HCT116 (cell line): ENCODE measurements at regions not wholly inside any gene's neighbourhood (a gene's known extent, or its start where the extent isn't known, plus 50 kb on each side); places are given as distances from the start of the nearest gene placed in this dataset.

Source experiments
- ATAC-seq: fragments of 200-7000 bp; cut with Tn5 transposase; 2 replicates; pipeline ENCODE4 v1.9.1; 2020; ENCODE audit warnings: mild to moderate bottlenecking, moderate library complexity
- BruUV-seq: library from RNA; stranded (reverse); fragments of 400-500 nt; replicated peaks from 2 replicates; lab custom pipeline; 2021; lab: Mats Ljungman, UMichigan
- CTCF ChIA-PET: fragments of 300-600 bp; sonication (Branson Sonifier 250); formaldehyde crosslinking; loops from one replicate; lab custom pipeline; 2021; ENCODE audit warnings: antibody characterized with exemption; lab: Charles Lee
- POLR2A ChIA-PET: fragments of 300-600, 350-600 bp; sonication (Branson Sonifier 250); formaldehyde crosslinking; loops from one replicate; lab custom pipeline; 2021; ENCODE audit warnings: antibody characterized with exemption; lab: Charles Lee
- RAD21 ChIA-PET, 2 experiments: fragments of 300-600 bp; sonication (Branson Sonifier 250); formaldehyde crosslinking; loops; one replicate each; lab custom pipeline; 2023; ENCODE audit warnings: low total read pairs in 2 of 2; ENCODE audit not compliant: uncharacterized antibody in 2 of 2, unreplicated experiment in 2 of 2, low non-redundant PET in 1 of 2; lab: Charles Lee
- DNase-seq: peaks from one replicate; pipeline ENCODE4 v3.0.0-alpha.2; 2010; ENCODE audit warnings: low read depth, low spot score
- H2AFZ ChIP-seq: fragments of 200-600 bp; shearing (Covaris generic), sonication (generic); 2 replicates; pipeline ENCODE4 v1.6.1; 2017; ENCODE audit warnings: low read depth, mixed run types, mixed read lengths, antibody characterized with exemption, low read length; ENCODE audit not compliant: poor library complexity, severe bottlenecking
- H3K27ac ChIP-seq: 2 replicates; pipeline ENCODE4 v1.5.1; 2012; ENCODE audit warnings: low read depth, low read length
- H3K27me3 ChIP-seq: fragments of 200-600 bp; sonication (generic); 2 replicates; pipeline ENCODE4 v1.6.1; 2016; ENCODE audit warnings: mixed run types, low read length, mixed read lengths; ENCODE audit not compliant: insufficient read depth
- H3K36me3 ChIP-seq, 2 experiments: fragments of 200-500 bp in 1 of 2; fragments of 200-600 bp in 1 of 2; sonication (Bioruptor generic) in 1 of 2; sonication (generic) in 1 of 2; 2 replicates each; pipeline versions ENCODE4 v1.5.1 to v1.6.1; 2014 to 2016; ENCODE audit warnings: low read length in 2 of 2, inconsistent platforms in 1 of 2, mixed read lengths in 1 of 2, mixed run types in 1 of 2; ENCODE audit not compliant: insufficient read depth in 2 of 2, control insufficient read depth in 1 of 2
- H3K4me1 ChIP-seq, 2 experiments: fragments of 200-600 bp in 1 of 2; sonication (generic) in 1 of 2; 2 replicates each; pipeline versions ENCODE4 v1.5.1 to v1.6.1; 2012 to 2017; ENCODE audit warnings: low read length in 2 of 2, inconsistent platforms in 1 of 2, mild to moderate bottlenecking in 1 of 2, mixed read lengths in 1 of 2, mixed run types in 1 of 2, moderate library complexity in 1 of 2; ENCODE audit not compliant: insufficient read depth in 2 of 2, control insufficient read depth in 1 of 2
- H3K4me2 ChIP-seq: fragments of 200-600 bp; sonication (generic); 2 replicates; pipeline ENCODE4 v1.6.1; 2017; ENCODE audit warnings: mixed run types, low read length, mixed read lengths
- H3K4me3 ChIP-seq, 2 experiments: fragments of 200-600 bp in 1 of 2; sonication (generic) in 1 of 2; replicated peaks in 1 of 2; 2 replicates each; pipeline ENCODE4 v1.5.1; 2011 to 2016; ENCODE audit warnings: low read length in 2 of 2, control low read depth in 1 of 2, low read depth in 1 of 2, mild to moderate bottlenecking in 1 of 2, mixed read lengths in 1 of 2, mixed run types in 1 of 2
- H3K79me2 ChIP-seq: fragments of 200-600 bp; sonication (generic); 2 replicates; pipeline ENCODE4 v1.6.1; 2017; ENCODE audit warnings: mild to moderate bottlenecking, mixed run types, low read length, moderate library complexity, mixed read lengths; ENCODE audit not compliant: insufficient read depth
- H3K9ac ChIP-seq: fragments of 200-600 bp; sonication (generic); 2 replicates; pipeline ENCODE4 v1.6.1; 2016; ENCODE audit warnings: low read length, mixed read lengths
- H3K9me2 ChIP-seq: fragments of 200-600 bp; sonication (generic), shearing (Covaris generic); 2 replicates; pipeline ENCODE4 v1.6.1; 2017; ENCODE audit warnings: mixed run types, mild to moderate bottlenecking, moderate library complexity; ENCODE audit not compliant: insufficient read depth
- H3K9me3 ChIP-seq, 2 experiments: fragments of 200-500 bp in 1 of 2; fragments of 200-600 bp in 1 of 2; sonication (Bioruptor generic) in 1 of 2; sonication (generic) in 1 of 2; 2 replicates each; pipeline ENCODE4 v1.6.1; 2014 to 2017; ENCODE audit warnings: low read length in 2 of 2, mixed read lengths in 2 of 2, inconsistent platforms in 1 of 2, low read depth in 1 of 2, mild to moderate bottlenecking in 1 of 2, mixed run types in 1 of 2, moderate library complexity in 1 of 2; ENCODE audit not compliant: control insufficient read depth in 1 of 2, insufficient read depth in 1 of 2
- H4K20me1 ChIP-seq: fragments of 200-600 bp; sonication (generic), shearing (Covaris generic); 2 replicates; pipeline ENCODE4 v1.6.1; 2017; ENCODE audit warnings: mixed run types, mild to moderate bottlenecking, moderate library complexity; ENCODE audit not compliant: insufficient read depth
- CBX3 ChIP-seq: IDR thresholded peaks from 2 replicates; pipeline ENCODE4 v1.6.1; 2012; ENCODE audit warnings: low read depth
- EGR1 ChIP-seq: IDR thresholded peaks from 2 replicates; pipeline ENCODE4 v1.6.1; 2012; ENCODE audit warnings: low read depth
- ELF1 ChIP-seq: IDR thresholded peaks from 2 replicates; pipeline ENCODE4 v1.6.1; 2012; ENCODE audit warnings: low read depth, borderline replicate concordance
- EZH2 ChIP-seq: fragments of 200-600 bp; sonication (generic); IDR thresholded peaks from 2 replicates; pipeline ENCODE4 v1.6.1; 2017; ENCODE audit warnings: antibody characterized with exemption, mixed run types
- EZH2phosphoT487 ChIP-seq: fragments of 200-600 bp; IDR thresholded peaks from 2 replicates; pipeline ENCODE4 v1.6.1; 2018; ENCODE audit warnings: antibody characterized with exemption, borderline replicate concordance
- FOSL1 ChIP-seq: IDR thresholded peaks from 2 replicates; pipeline ENCODE4 v1.6.1; 2012; ENCODE audit warnings: low read depth
- JUND ChIP-seq: IDR thresholded peaks from 2 replicates; pipeline ENCODE4 v1.6.1; 2012
- POLR2A ChIP-seq: IDR thresholded peaks from 2 replicates; pipeline ENCODE4 v1.7.0; 2011; ENCODE audit warnings: borderline replicate concordance; ENCODE audit not compliant: insufficient read depth, insufficient read length; ENCODE audit errors: extremely low read depth
- RAD21 ChIP-seq: IDR thresholded peaks from 2 replicates; pipeline ENCODE4 v1.6.1; 2012; ENCODE audit warnings: low read depth, mild to moderate bottlenecking
- SIN3A ChIP-seq: IDR thresholded peaks from 2 replicates; pipeline ENCODE4 v1.6.1; 2012; ENCODE audit warnings: low read depth
- TCF7L2 ChIP-seq: IDR thresholded peaks from 2 replicates; pipeline ENCODE4 v1.7.0; 2011; ENCODE audit warnings: borderline replicate concordance, inconsistent platforms; ENCODE audit not compliant: insufficient read depth, insufficient read length; ENCODE audit errors: extremely low read depth
- YY1 ChIP-seq: IDR thresholded peaks from 2 replicates; pipeline ENCODE4 v1.6.1; 2011; ENCODE audit warnings: low read length, low read depth, moderate library complexity, mild to moderate bottlenecking; ENCODE audit not compliant: insufficient replicate concordance; ENCODE audit errors: extremely low read depth
- ZFX ChIP-seq: fragments of 450-650 bp; IDR thresholded peaks from 2 replicates; pipeline ENCODE4 v1.6.1; 2017
- ZNF274 ChIP-seq: fragments of 200-500 bp; sonication (Bioruptor generic); IDR thresholded peaks from 2 replicates; pipeline ENCODE4 v1.6.1; 2014; ENCODE audit warnings: mild to moderate bottlenecking, low read depth, low read length, inconsistent platforms
- intact Hi-C: fragments of 100-400 bp; cut with micrococcal nuclease; formaldehyde crosslinking; loops from 2 replicates; pipeline ENCODE4 v1.10.0; 2022
- TF ChIP-seq, protein P1 (sequence below): IDR thresholded peaks from 2 replicates; pipeline ENCODE4 v1.6.1; 2012

DNA sequence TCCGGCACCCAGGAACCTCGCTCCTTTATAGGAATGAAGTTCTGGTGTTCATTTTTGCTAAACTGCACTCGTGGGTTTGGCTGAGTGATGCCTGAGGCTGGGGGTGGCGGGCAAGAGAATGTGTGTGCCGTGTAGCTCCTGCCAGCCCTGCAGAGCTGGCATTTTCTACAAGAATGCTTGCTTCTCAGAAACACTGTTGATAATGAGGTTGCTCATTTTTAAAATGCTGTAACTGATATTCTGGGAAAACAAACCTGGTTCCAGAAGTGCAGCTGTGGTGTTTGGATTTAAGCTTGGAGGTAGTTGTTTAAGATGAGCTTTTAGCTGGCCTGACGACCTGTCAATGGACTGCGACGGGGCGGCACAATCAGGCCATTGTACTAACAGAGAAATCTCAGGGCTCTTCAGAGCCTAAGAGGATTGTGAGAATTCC lies 511.9 kb upstream of the TNP1 start:
- RAD21 ChIA-PET: no interaction called here
- H3K4me1 ChIP-seq: no peaks in the 10 kb centered on the region
- DNase-seq: no peak
- H3K9me2 ChIP-seq: no peaks in the 10 kb centered on the region
- peaks cover 82% of the 10 kb centered on the region for H3K27me3 ChIP-seq
- H3K36me3 ChIP-seq: no peaks in the 10 kb centered on the region
- no peak overlapping the region for H3K4me2 ChIP-seq
- H4K20me1 ChIP-seq: no peaks in the 10 kb centered on the region
- no peak for TF ChIP-seq EZH2phosphoT487
- TF ChIP-seq ZNF274: no peak
- no peak for TF ChIP-seq TCF7L2
- TF ChIP-seq SIN3A: no peak
- TF ChIP-seq ZFX: no peak
- TF ChIP-seq EGR1: no peak
- TF ChIP-seq EZH2: no peak
- TF ChIP-seq RAD21: no peak
- TF ChIP-seq CBX3: no peak
- no peak for TF ChIP-seq ELF1
- TF ChIP-seq JUND: no peak
- TF ChIP-seq POLR2A: no peak
- TF ChIP-seq YY1: no peak
- H3K27ac ChIP-seq: no peak overlapping the region
- H2AFZ ChIP-seq: no peak overlapping the region
- CTCF ChIA-PET: no interaction called here
- POLR2A ChIA-PET: no interaction called here
- intact Hi-C loops: no loop called here
- no peak overlapping the region for H3K9ac ChIP-seq
- no peak overlapping the region for H3K4me3 ChIP-seq
- H3K9me3 ChIP-seq: no peaks in the 10 kb centered on the region
- BruUV-seq: no TSS peak
- no peak for ATAC-seq
- no peaks in the 10 kb centered on the region for H3K79me2 ChIP-seq

DNA sequence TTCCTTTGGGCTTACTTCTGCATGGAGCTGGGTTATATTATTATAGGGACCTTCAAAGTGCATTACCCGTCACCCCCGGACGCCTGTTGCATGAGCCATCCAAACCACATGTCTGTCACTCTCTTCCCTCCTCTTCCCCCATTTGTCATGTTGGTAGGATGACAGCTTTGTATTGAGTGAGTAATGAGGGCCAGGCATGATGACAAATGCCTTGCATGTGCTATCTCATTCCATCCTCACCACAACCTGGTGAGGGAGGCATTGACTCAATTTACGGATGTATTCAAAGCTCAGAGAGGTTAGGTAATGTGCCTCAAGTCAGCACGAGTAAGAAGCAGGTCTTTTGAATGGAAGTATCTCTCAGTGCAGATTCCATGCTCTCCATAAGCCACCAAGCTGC lies 510.5 kb upstream of the TNP1 start:
- no peaks in the 10 kb centered on the region for H4K20me1 ChIP-seq
- H2AFZ ChIP-seq: no peak overlapping the region
- no peak overlapping the region for H3K9ac ChIP-seq
- H3K4me1 ChIP-seq: no peaks in the 10 kb centered on the region
- H3K9me2 ChIP-seq: no peaks in the 10 kb centered on the region
- peak; percentile 4 for DNase-seq
- H3K27me3 ChIP-seq: peaks cover 85% of the 10 kb centered on the region
- no peaks in the 10 kb centered on the region for H3K36me3 ChIP-seq
- TF ChIP-seq, protein P1, sequence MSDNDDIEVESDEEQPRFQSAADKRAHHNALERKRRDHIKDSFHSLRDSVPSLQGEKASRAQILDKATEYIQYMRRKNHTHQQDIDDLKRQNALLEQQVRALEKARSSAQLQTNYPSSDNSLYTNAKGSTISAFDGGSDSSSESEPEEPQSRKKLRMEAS: peak; percentile 38; the same call in 1 of the 2 replicates
- TF ChIP-seq ZNF274 (no peak), FOSL1 (no peak), EGR1 (no peak), RAD21 (0 out of 2 replicates have a peak, but pooled peaks have one; percentile 15)
- CTCF ChIA-PET: interaction anchor here (0.7 kb wide), 1 partner anchor 140 kb away, joined by 3 read pairs; no protein-coding TSS in a partner anchor
- BruUV-seq: no TSS peak
- no peaks in the 10 kb centered on the region for H3K9me3 ChIP-seq
- POLR2A ChIA-PET: no interaction called here
- ATAC-seq: peak; percentile 53
- RAD21 ChIA-PET: no interaction called here
- H3K4me3 ChIP-seq: no peak overlapping the region
- no peaks in the 10 kb centered on the region for H3K79me2 ChIP-seq
- no peak overlapping the region for H3K27ac ChIP-seq
- intact Hi-C loops: no loop called here
- no peak overlapping the region for H3K4me2 ChIP-seq
